ENCODE measurements at regions not wholly inside any gene's neighbourhood (a gene's known extent, or its start where the extent isn't known, plus 50 kb on each side); places are given as distances from the start of the nearest gene placed in this dataset.

GRCh38 chr1:98461873-98462385 lies 199.6 kb upstream of the SNX7 start:
- Histone ChIP-seq H4K20me1 (ENCODE audit: insufficient read depth) (no peaks in the 10 kb centered on the region), H3K27ac (ENCODE audit: low read length) (no peak overlapping the region), H3K79me2 (replicated peaks; ENCODE audit: insufficient read depth, low read length) (no peaks in the 10 kb centered on the region), H3K9ac (ENCODE audit: low read length) (no peak overlapping the region), H3K4me2 (ENCODE audit: low read length) (no peak overlapping the region), H2AFZ (ENCODE audit: low read depth, low read length) (no peak overlapping the region), H3F3A (ENCODE audit: insufficient read depth, low read length, poor library complexity, severe bottlenecking) (no peaks in the 10 kb centered on the region), H3K27me3 (ENCODE audit: insufficient read depth, low read depth, low read length) (no peaks in the 10 kb centered on the region), H3K9me2 (ENCODE audit: insufficient read depth, low read length) (no peaks in the 10 kb centered on the region), H3K4me3 (ENCODE audit: low read length) (no peak overlapping the region), H3K36me3 (ENCODE audit: insufficient read depth, low read length) (no peaks in the 10 kb centered on the region), H3K9me3 (ENCODE audit: low read length) (no peaks in the 10 kb centered on the region)
- TF ChIP-seq EZH2 (IDR thresholded peaks at IDR 0.05; ENCODE audit: borderline replicate concordance, insufficient read depth, low read length, poor library complexity, severe bottlenecking) (no peak), CTCF (IDR thresholded peaks at IDR 0.05; ENCODE audit: poor library complexity, severe bottlenecking) (no peak), POLR2AphosphoS5 (IDR thresholded peaks at IDR 0.05) (no peak), MXI1 (conservative IDR thresholded peaks at IDR 0.05; ENCODE audit: poor library complexity, severe bottlenecking) (no peak), RAD21 (conservative IDR thresholded peaks at IDR 0.05) (no peak), TAF1 (IDR thresholded peaks at IDR 0.05; ENCODE audit: low read depth) (no peak), EP300 (conservative IDR thresholded peaks at IDR 0.05; ENCODE audit: poor library complexity, severe bottlenecking) (no peak), SMC3 (conservative IDR thresholded peaks at IDR 0.05; ENCODE audit: poor library complexity) (no peak)
- TF ChIP-seq, protein P1, sequence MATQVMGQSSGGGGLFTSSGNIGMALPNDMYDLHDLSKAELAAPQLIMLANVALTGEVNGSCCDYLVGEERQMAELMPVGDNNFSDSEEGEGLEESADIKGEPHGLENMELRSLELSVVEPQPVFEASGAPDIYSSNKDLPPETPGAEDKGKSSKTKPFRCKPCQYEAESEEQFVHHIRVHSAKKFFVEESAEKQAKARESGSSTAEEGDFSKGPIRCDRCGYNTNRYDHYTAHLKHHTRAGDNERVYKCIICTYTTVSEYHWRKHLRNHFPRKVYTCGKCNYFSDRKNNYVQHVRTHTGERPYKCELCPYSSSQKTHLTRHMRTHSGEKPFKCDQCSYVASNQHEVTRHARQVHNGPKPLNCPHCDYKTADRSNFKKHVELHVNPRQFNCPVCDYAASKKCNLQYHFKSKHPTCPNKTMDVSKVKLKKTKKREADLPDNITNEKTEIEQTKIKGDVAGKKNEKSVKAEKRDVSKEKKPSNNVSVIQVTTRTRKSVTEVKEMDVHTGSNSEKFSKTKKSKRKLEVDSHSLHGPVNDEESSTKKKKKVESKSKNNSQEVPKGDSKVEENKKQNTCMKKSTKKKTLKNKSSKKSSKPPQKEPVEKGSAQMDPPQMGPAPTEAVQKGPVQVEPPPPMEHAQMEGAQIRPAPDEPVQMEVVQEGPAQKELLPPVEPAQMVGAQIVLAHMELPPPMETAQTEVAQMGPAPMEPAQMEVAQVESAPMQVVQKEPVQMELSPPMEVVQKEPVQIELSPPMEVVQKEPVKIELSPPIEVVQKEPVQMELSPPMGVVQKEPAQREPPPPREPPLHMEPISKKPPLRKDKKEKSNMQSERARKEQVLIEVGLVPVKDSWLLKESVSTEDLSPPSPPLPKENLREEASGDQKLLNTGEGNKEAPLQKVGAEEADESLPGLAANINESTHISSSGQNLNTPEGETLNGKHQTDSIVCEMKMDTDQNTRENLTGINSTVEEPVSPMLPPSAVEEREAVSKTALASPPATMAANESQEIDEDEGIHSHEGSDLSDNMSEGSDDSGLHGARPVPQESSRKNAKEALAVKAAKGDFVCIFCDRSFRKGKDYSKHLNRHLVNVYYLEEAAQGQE (IDR thresholded peaks at IDR 0.05; ENCODE audit: borderline replicate concordance): no peak

GRCh38 chr1:98460136-98460535 lies 201.4 kb upstream of the SNX7 start:
- TF ChIP-seq RAD21 (conservative IDR thresholded peaks at IDR 0.05) (no peak), CTCF (IDR thresholded peaks at IDR 0.05; ENCODE audit: poor library complexity, severe bottlenecking) (no peak), SMC3 (conservative IDR thresholded peaks at IDR 0.05; ENCODE audit: poor library complexity) (no peak), TAF1 (IDR thresholded peaks at IDR 0.05; ENCODE audit: low read depth) (no peak), POLR2AphosphoS5 (IDR thresholded peaks at IDR 0.05) (no peak), EZH2 (IDR thresholded peaks at IDR 0.05; ENCODE audit: borderline replicate concordance, insufficient read depth, low read length, poor library complexity, severe bottlenecking) (no peak), MXI1 (conservative IDR thresholded peaks at IDR 0.05; ENCODE audit: poor library complexity, severe bottlenecking) (no peak), EP300 (conservative IDR thresholded peaks at IDR 0.05; ENCODE audit: poor library complexity, severe bottlenecking) (no peak)
- TF ChIP-seq, protein P1 (IDR thresholded peaks at IDR 0.05; ENCODE audit: borderline replicate concordance): no peak
- no peaks in the 10 kb centered on the region for H3K27me3 ChIP-seq (ENCODE audit: insufficient read depth, low read depth, low read length)
- H3K79me2 ChIP-seq (replicated peaks; ENCODE audit: insufficient read depth, low read length): no peaks in the 10 kb centered on the region
- H3K9me2 ChIP-seq (ENCODE audit: insufficient read depth, low read length): no peaks in the 10 kb centered on the region
- no peaks in the 10 kb centered on the region for H4K20me1 ChIP-seq (ENCODE audit: insufficient read depth)
- no peak overlapping the region for H3K9ac ChIP-seq (ENCODE audit: low read length)
- H2AFZ ChIP-seq (ENCODE audit: low read depth, low read length): no peak overlapping the region
- no peaks in the 10 kb centered on the region for H3K9me3 ChIP-seq (ENCODE audit: low read length)
- H3K27ac ChIP-seq (ENCODE audit: low read length): no peak overlapping the region
- H3K36me3 ChIP-seq (ENCODE audit: insufficient read depth, low read length): no peaks in the 10 kb centered on the region
- H3F3A ChIP-seq (ENCODE audit: insufficient read depth, low read length, poor library complexity, severe bottlenecking): no peaks in the 10 kb centered on the region
- H3K4me3 ChIP-seq (ENCODE audit: low read length): no peak overlapping the region
- H3K4me2 ChIP-seq (ENCODE audit: low read length): no peak overlapping the region
